GM23338 (cell line): ENCODE measurements at regions not wholly inside any gene's neighbourhood (a gene's known extent, or its start where the extent isn't known, plus 50 kb on each side); places are given as distances from the start of the nearest gene placed in this dataset.
"Not testable (repeated sequence)": the region's sequence is repeated elsewhere in the genome, so short reads cannot be mapped to it uniquely, and the experiment has no call there.

ENCODE experiments used
- CREB1 ChIP-seq: fragments of 250-450 bp; sonication (Bioruptor Pico); IDR thresholded peaks from 2 replicates; pipeline ENCODE4 v1.5.0; 2020; ENCODE audit warnings: low read depth, mild to moderate bottlenecking, moderate library complexity
- CTCF ChIP-seq, 2 experiments: fragments of 200-600 bp in 1 of 2; sonication (generic) in 1 of 2; conservative IDR thresholded peaks; 2 replicates each; pipeline versions ENCODE4 v1.5.1 to v1.6.1; 2016 to 2017; ENCODE audit warnings: antibody characterized with exemption in 2 of 2, low read depth in 2 of 2, mild to moderate bottlenecking in 2 of 2, moderate library complexity in 1 of 2
- EZH2 ChIP-seq: fragments of 200-600 bp; sonication (generic); IDR thresholded peaks from one replicate; pipeline ENCODE4 v1.8.0; 2017; ENCODE audit warnings: antibody characterized with exemption, mild to moderate bottlenecking, low read depth; ENCODE audit not compliant: unreplicated experiment
- EZH2phosphoT487 ChIP-seq: fragments of 200-600 bp; sonication (generic); IDR thresholded peaks from one replicate; pipeline ENCODE4 v1.8.1; 2018; ENCODE audit warnings: antibody characterized with exemption; ENCODE audit not compliant: unreplicated experiment
- POLR2AphosphoS5 ChIP-seq: IDR thresholded peaks from 2 replicates; pipeline ENCODE4 v1.6.1; 2016; ENCODE audit warnings: antibody characterized with exemption, low read depth
- REST ChIP-seq: IDR thresholded peaks from one replicate; pipeline ENCODE4 v1.6.1; 2018; ENCODE audit warnings: antibody characterized with exemption; ENCODE audit not compliant: unreplicated experiment

GRCh38 chr17:83204736-83205386, 125.5 kb downstream of the METRNL start:
- TF ChIP-seq CTCF (conservative IDR thresholded peaks at IDR 0.05; ENCODE audit: low read depth in 2 of 2); EZH2; CREB1 (CRISPR knock-in tag); POLR2AphosphoS5; REST; EZH2phosphoT487: not testable (repeated sequence)
